ENCODE measurements at regions not wholly inside any gene's neighbourhood (a gene's known extent, or its start where the extent isn't known, plus 50 kb on each side); places are given as distances from the start of the nearest gene placed in this dataset.

DNA sequence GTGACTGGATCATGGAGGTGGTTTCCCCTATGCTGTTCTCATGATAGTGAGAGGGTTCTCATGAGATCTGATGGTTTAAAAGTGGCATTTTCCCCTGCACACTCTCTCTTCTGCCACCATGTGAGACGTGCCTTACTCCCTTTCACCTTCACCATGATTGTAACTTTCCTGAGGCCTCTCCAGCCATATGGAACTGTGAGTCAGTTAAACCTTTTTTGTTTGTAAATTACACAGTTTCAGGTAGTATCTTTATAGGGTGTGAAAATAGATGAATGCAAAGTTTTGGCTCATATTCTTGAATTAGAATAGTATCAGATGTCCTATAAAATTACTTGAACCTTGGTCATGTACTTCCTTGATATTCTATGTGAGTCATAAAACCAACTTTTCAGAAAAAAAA is 252.1 kb upstream of the TMEM229A start:
- CTCF ChIA-PET, result interaction anchor here (0.7 kb wide), 1 partner anchor 318 kb away, joined by 3 read pairs; no protein-coding TSS in a partner anchor
- POLR2A ChIA-PET, result no interaction called here

GRCh38 chr7:124276005-124276622 is 243.2 kb upstream of the TMEM229A start:
- Histone ChIP-seq H3K9ac (no peak overlapping the region), H3K27me3 (ENCODE audit: insufficient read depth) (no peaks in the 10 kb centered on the region), H3K9me3 (no peaks in the 10 kb centered on the region), H3F3A (replicated peaks; ENCODE audit: insufficient read depth) (no peaks in the 10 kb centered on the region), H3K36me3 (replicated peaks in 1 of 2; ENCODE audit: control insufficient read depth in 1 of 2, insufficient read depth in 2 of 2, low read length in 1 of 2) (no peaks in the 10 kb centered on the region), H3K9me2 (no peaks in the 10 kb centered on the region), H3K79me2 (ENCODE audit: insufficient read depth) (no peaks in the 10 kb centered on the region), H3K4me3 (ENCODE audit: low read depth in 2 of 2, low read length in 1 of 2) (no peak overlapping the region; a peak in 1 of 4 replicates), H2AFZ (ENCODE audit: low read depth) (no peak overlapping the region), H3K4me1 (ENCODE audit: control insufficient read depth in 1 of 2, insufficient read depth in 2 of 2, low read depth in 1 of 2, low read length in 1 of 2) (no peaks in the 10 kb centered on the region), H3K27ac (ENCODE audit: low read depth in 2 of 2, low read length in 1 of 2) (no peak overlapping the region), H3K4me2 (no peak overlapping the region), H4K20me1 (ENCODE audit: insufficient read depth) (no peaks in the 10 kb centered on the region)
- 68% methylated on average over 3 of the region's 3 CpGs for WGBS (ENCODE audit: low lambda C conversion rate)
- ChIA-PET CTCF (interaction anchor here (0.7 to 2.4 kb wide), 11 partner anchors 8 to 497 kb away, joined by 3 to 12 read pairs (median 4); no protein-coding TSS in a partner anchor), POLR2A (no interaction called here)
- TF ChIP-seq RAD21 (IDR thresholded peaks at IDR 0.05; ENCODE audit: low read length) (peak; percentile 59), IRF3 (IDR thresholded peaks at IDR 0.05; ENCODE audit: low read depth, low read length) (no peak), TEAD4 (IDR thresholded peaks at IDR 0.05; ENCODE audit: borderline replicate concordance, insufficient read depth) (no peak), SMC3 (IDR thresholded peaks at IDR 0.05; ENCODE audit: low read depth, low read length) (peak; percentile 27; the same call in 1 of the 2 replicates), JUND (IDR thresholded peaks at IDR 0.05) (no peak), CTCF (IDR thresholded peaks at IDR 0.05) (peak; percentile 83)
- TF ChIP-seq, protein P1, sequence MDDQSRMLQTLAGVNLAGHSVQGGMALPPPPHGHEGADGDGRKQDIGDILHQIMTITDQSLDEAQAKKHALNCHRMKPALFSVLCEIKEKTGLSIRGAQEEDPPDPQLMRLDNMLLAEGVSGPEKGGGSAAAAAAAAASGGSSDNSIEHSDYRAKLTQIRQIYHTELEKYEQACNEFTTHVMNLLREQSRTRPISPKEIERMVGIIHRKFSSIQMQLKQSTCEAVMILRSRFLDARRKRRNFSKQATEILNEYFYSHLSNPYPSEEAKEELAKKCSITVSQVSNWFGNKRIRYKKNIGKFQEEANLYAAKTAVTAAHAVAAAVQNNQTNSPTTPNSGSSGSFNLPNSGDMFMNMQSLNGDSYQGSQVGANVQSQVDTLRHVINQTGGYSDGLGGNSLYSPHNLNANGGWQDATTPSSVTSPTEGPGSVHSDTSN (IDR thresholded peaks at IDR 0.05), result no peak
- TF ChIP-seq, protein P2, sequence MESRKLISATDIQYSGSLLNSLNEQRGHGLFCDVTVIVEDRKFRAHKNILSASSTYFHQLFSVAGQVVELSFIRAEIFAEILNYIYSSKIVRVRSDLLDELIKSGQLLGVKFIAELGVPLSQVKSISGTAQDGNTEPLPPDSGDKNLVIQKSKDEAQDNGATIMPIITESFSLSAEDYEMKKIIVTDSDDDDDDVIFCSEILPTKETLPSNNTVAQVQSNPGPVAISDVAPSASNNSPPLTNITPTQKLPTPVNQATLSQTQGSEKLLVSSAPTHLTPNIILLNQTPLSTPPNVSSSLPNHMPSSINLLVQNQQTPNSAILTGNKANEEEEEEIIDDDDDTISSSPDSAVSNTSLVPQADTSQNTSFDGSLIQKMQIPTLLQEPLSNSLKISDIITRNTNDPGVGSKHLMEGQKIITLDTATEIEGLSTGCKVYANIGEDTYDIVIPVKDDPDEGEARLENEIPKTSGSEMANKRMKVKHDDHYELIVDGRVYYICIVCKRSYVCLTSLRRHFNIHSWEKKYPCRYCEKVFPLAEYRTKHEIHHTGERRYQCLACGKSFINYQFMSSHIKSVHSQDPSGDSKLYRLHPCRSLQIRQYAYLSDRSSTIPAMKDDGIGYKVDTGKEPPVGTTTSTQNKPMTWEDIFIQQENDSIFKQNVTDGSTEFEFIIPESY (IDR thresholded peaks at IDR 0.05; ENCODE audit: borderline replicate concordance, low read depth), result no peak
- peak; percentile 27 for DNase-seq

More for the DNA sequence above, 252.1 kb upstream of the TMEM229A start:
- no peaks in the 10 kb centered on the region for H3K36me3 ChIP-seq (replicated peaks in 1 of 2; ENCODE audit: control insufficient read depth in 1 of 2, insufficient read depth in 2 of 2, low read length in 1 of 2)
- 6% methylated on average over 1 of the region's 1 CpG for WGBS (ENCODE audit: low lambda C conversion rate)
- no peaks in the 10 kb centered on the region for H3F3A ChIP-seq (replicated peaks; ENCODE audit: insufficient read depth)
- H3K4me3 ChIP-seq (ENCODE audit: low read depth in 2 of 2, low read length in 1 of 2), result no peak overlapping the region
- no peaks in the 10 kb centered on the region for H3K79me2 ChIP-seq (ENCODE audit: insufficient read depth)
- no peaks in the 10 kb centered on the region for H3K9me3 ChIP-seq
- no peak overlapping the region for H3K9ac ChIP-seq
- TF ChIP-seq TEAD4 (IDR thresholded peaks at IDR 0.05; ENCODE audit: borderline replicate concordance, insufficient read depth) (no peak), GABPA (IDR thresholded peaks at IDR 0.05; ENCODE audit: low read depth) (no peak), NRF1 (IDR thresholded peaks at IDR 0.05; ENCODE audit: low read depth, low read length) (no peak), SIN3A (IDR thresholded peaks at IDR 0.05; ENCODE audit: borderline replicate concordance, low read depth, low read length) (no peak), JUND (IDR thresholded peaks at IDR 0.05) (no peak), CTCF (IDR thresholded peaks at IDR 0.05) (no peak), FOXM1 (IDR thresholded peaks at IDR 0.05; ENCODE audit: low read depth) (no peak), SMC3 (IDR thresholded peaks at IDR 0.05; ENCODE audit: low read depth, low read length) (no peak), GATA2 (CRISPR knock-in tag; IDR thresholded peaks at IDR 0.05) (no peak), RFX5 (IDR thresholded peaks at IDR 0.05; ENCODE audit: low read length) (no peak)
- DNase-seq, result no peak
- H3K4me1 ChIP-seq (ENCODE audit: control insufficient read depth in 1 of 2, insufficient read depth in 2 of 2, low read depth in 1 of 2, low read length in 1 of 2), result no peaks in the 10 kb centered on the region
- no peaks in the 10 kb centered on the region for H3K27me3 ChIP-seq (ENCODE audit: insufficient read depth)
- no peak overlapping the region for H2AFZ ChIP-seq (ENCODE audit: low read depth)
- H3K4me2 ChIP-seq, result no peak overlapping the region
- no peak overlapping the region for H3K27ac ChIP-seq (ENCODE audit: low read depth in 2 of 2, low read length in 1 of 2)
- H4K20me1 ChIP-seq (ENCODE audit: insufficient read depth), result no peaks in the 10 kb centered on the region
- no peaks in the 10 kb centered on the region for H3K9me2 ChIP-seq

All from SK-N-SH (cell line).